ENCODE measurements at regions not wholly inside any gene's neighbourhood (a gene's known extent, or its start where the extent isn't known, plus 50 kb on each side); places are given as distances from the start of the nearest gene placed in this dataset.

DNA sequence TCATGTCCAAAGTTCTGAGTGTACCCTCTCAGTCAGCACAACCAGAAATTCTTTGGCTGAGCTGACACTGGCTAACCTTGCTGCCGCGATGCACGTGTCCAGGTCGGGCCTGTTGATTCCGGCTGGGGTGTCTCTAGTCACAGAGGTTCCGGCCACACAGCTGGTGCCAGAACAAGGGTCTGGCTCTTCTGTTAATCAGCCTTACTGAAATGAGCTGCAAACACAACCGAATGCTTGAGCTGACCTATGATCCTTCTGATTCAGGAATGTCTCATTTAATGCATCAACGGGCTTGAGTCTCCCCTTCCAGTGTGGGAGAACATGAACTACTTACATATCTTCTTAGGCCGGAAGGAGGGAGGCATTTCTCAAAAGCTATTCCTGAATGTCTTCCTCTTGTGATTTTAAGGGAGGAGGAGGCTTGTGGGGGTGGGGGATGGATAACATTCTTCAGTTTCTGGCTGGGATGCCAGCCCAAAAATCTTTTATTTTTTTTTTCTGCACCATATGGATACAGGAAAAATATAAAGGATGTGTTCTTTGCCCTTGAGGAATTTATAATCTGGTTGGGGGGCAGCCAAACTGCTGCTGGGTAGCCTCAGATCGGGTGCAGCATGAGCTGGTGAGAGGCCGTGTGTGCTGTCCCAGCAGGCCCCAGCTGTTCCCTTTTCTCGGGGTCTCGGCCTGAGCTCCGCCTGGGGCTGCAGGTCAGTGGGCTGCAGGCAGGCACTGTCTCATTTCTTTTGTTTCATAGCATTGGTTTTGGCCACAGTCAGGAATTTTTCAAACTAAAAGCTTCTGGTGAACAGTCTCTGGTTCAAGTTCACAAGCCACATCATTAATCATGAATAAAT lies 319.1 kb upstream of the TBL1XR1 start:
- no peak for TF ChIP-seq CTCF (conservative IDR thresholded peaks at IDR 0.05; ENCODE audit: low read depth, low read length)
- no peak for TF ChIP-seq EZH2 (IDR thresholded peaks at IDR 0.05; ENCODE audit: low read length, unreplicated experiment)
- TF ChIP-seq EZH2phosphoT487 (IDR thresholded peaks at IDR 0.05; ENCODE audit: borderline replicate concordance, low read length), result no peak

Measured in PC-3 (cell line).